ENCODE measurements at regions not wholly inside any gene's neighbourhood (a gene's known extent, or its start where the extent isn't known, plus 50 kb on each side); places are given as distances from the start of the nearest gene placed in this dataset.

DNA sequence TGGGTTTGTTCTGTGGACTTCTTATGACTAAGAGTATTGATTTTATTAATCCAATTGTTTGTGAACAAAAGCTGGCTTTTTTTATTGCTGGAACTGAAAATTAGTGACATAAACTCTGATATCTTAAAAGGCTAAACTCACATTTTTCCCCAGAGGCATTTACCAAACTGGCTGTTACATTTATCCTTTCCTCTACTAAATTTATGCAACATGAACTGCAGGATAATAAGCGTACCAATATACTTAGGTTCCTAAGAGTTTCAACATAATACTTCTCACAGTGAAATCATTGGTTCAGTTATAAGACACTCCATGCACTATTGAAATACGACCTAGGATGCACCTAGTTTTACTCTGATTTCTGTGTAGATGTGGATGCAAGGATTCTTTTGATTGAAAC is 560.8 kb upstream of the WWC1 start:
- Histone ChIP-seq H3K4me1 (ENCODE audit: control insufficient read depth in 3 of 3, insufficient read depth in 3 of 3, low read length in 3 of 3) (no peaks in the 10 kb centered on the region), H3K9me3 (ENCODE audit: control insufficient read depth in 3 of 3, low read length in 3 of 3) (no peaks in the 10 kb centered on the region), H3K4me3 (ENCODE audit: low read length in 3 of 3) (no peak overlapping the region), H3K27ac (ENCODE audit: low read depth, low read length) (no peak overlapping the region), H3K36me3 (ENCODE audit: control insufficient read depth in 3 of 3, insufficient read depth in 3 of 3, low read length in 3 of 3) (no peaks in the 10 kb centered on the region), H3K9ac (ENCODE audit: low read depth in 1 of 3, low read length in 3 of 3) (no peak overlapping the region), H3K27me3 (ENCODE audit: control insufficient read depth in 3 of 3, insufficient read depth in 3 of 3, low read length in 3 of 3) (no peaks in the 10 kb centered on the region)

DNA sequence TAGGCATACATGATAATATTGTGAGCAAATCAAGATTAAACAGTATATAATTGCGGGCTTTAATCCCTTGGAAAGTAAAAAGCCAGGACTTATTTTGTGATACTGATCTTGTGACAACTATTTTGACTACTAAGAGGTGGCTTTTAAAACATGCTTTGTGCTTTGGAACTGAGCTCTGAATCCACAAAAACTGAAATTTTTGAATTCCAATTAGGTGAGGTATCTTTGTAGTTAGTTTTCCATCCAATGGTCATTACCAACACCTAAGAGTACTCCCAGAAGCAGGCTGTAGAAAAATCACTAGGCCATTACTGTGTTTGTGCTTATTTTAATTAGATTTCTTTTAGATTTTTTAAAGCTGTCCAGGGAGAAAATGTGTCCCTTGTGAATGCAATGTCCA is 559.5 kb upstream of the WWC1 start:
- Histone ChIP-seq H3K9me3 (ENCODE audit: control insufficient read depth in 3 of 3, low read length in 3 of 3) (no peaks in the 10 kb centered on the region), H3K27me3 (ENCODE audit: control insufficient read depth in 3 of 3, insufficient read depth in 3 of 3, low read length in 3 of 3) (no peaks in the 10 kb centered on the region), H3K36me3 (ENCODE audit: control insufficient read depth in 3 of 3, insufficient read depth in 3 of 3, low read length in 3 of 3) (no peaks in the 10 kb centered on the region), H3K4me1 (ENCODE audit: control insufficient read depth in 3 of 3, insufficient read depth in 3 of 3, low read length in 3 of 3) (no peaks in the 10 kb centered on the region), H3K27ac (ENCODE audit: low read depth, low read length) (no peak overlapping the region), H3K4me3 (ENCODE audit: low read length in 3 of 3) (no peak overlapping the region), H3K9ac (ENCODE audit: low read depth in 1 of 3, low read length in 3 of 3) (no peak overlapping the region)

DNA sequence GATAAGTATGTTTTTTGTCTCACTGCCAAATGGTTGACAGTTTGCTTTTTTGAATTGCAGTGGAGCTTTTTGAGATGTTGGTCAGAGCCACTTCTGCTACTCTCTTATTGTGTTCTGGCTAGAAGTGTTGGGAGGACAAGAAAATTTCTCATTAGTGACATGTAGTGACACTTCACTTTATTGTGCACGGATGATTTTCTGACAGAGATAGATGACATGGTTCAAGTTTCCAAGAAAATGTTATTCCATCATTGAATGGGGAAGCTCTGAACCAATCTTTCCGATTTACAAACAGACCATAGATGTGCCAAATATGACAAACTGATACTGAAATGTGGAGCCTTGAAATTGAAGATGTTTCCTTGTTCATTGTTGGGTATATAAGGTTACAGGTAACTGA is 558.9 kb upstream of the WWC1 start:
- H3K9ac ChIP-seq (ENCODE audit: low read depth in 1 of 3, low read length in 3 of 3): no peak overlapping the region
- H3K27ac ChIP-seq (ENCODE audit: low read depth, low read length): no peak overlapping the region
- no peaks in the 10 kb centered on the region for H3K4me1 ChIP-seq (ENCODE audit: control insufficient read depth in 3 of 3, insufficient read depth in 3 of 3, low read length in 3 of 3)
- H3K9me3 ChIP-seq (ENCODE audit: control insufficient read depth in 3 of 3, low read length in 3 of 3): no peaks in the 10 kb centered on the region
- no peaks in the 10 kb centered on the region for H3K36me3 ChIP-seq (ENCODE audit: control insufficient read depth in 3 of 3, insufficient read depth in 3 of 3, low read length in 3 of 3)
- no peaks in the 10 kb centered on the region for H3K27me3 ChIP-seq (ENCODE audit: control insufficient read depth in 3 of 3, insufficient read depth in 3 of 3, low read length in 3 of 3)
- H3K4me3 ChIP-seq (ENCODE audit: low read length in 3 of 3): no peak overlapping the region

DNA sequence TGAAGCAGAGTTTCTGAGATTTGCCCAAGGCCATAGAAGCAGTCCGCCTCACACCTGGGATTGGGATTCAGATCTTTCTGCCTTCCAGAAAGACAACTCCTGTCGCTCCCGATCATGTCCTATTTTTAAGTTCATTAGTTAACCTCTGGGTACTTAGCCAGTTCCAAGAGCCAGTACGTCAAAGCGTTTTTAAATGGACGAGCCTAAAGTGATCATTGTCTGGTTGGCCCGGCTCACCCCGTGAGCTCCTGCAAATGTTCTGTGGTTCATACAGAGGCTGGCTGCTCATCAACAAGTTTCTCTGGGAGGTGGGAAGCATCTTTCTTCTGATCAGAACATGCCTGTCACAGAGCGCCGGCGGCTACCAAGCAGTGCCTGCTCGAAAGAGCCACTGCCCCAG is 554.5 kb upstream of the WWC1 start:
- Histone ChIP-seq H3K4me3 (ENCODE audit: low read length in 3 of 3) (no peak overlapping the region), H3K27ac (ENCODE audit: low read depth, low read length) (no peak overlapping the region), H3K36me3 (ENCODE audit: control insufficient read depth in 3 of 3, insufficient read depth in 3 of 3, low read length in 3 of 3) (no peaks in the 10 kb centered on the region), H3K4me1 (ENCODE audit: control insufficient read depth in 3 of 3, insufficient read depth in 3 of 3, low read length in 3 of 3) (no peaks in the 10 kb centered on the region), H3K9me3 (ENCODE audit: control insufficient read depth in 3 of 3, low read length in 3 of 3) (no peaks in the 10 kb centered on the region), H3K9ac (ENCODE audit: low read depth in 1 of 3, low read length in 3 of 3) (no peak overlapping the region), H3K27me3 (ENCODE audit: control insufficient read depth in 3 of 3, insufficient read depth in 3 of 3, low read length in 3 of 3) (no peaks in the 10 kb centered on the region)

DNA sequence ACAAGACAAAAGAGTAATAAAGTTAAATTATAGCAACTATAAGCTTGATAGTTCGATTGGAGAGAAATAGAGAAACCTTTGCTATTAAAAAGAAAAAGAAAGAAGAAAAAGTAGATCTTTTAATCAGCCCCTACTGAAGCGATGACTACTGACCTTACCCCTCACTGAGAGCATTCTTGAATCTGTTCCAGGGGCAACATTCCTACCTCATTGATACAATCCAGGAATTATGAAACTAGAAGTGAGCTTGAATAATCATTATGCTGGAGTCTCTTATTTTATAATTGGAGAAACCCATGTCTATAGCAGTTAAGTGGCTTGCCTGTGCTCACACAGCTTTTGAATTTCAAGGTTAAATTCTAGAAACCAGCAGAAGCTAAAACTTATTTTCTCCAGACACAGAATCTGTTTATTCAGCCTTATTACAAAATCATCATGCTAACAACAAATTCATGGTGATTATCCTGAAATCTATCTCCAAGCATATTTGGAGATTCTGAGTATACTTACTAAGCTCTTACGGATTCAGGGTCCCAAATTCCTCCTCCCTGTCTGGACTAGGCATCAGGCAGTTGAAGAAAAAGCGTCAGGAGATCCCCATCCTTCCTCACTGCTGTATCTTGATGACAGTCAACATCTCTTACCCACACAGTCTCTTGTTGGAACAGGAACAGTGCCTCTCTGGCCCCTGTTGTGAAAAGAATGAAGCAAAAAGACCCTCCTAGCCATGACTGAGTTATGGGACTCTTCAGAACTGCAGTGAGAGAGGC is 547.6 kb upstream of the WWC1 start:
- no peaks in the 10 kb centered on the region for H3K4me1 ChIP-seq (ENCODE audit: control insufficient read depth in 3 of 3, insufficient read depth in 3 of 3, low read length in 3 of 3)
- H3K4me3 ChIP-seq (ENCODE audit: low read length in 3 of 3): no peak overlapping the region
- no peak overlapping the region for H3K27ac ChIP-seq (ENCODE audit: low read depth, low read length)
- H3K27me3 ChIP-seq (ENCODE audit: control insufficient read depth in 3 of 3, insufficient read depth in 3 of 3, low read length in 3 of 3): no peaks in the 10 kb centered on the region
- H3K9ac ChIP-seq (ENCODE audit: low read depth in 1 of 3, low read length in 3 of 3): no peak overlapping the region
- H3K9me3 ChIP-seq (ENCODE audit: control insufficient read depth in 3 of 3, low read length in 3 of 3): no peaks in the 10 kb centered on the region
- no peaks in the 10 kb centered on the region for H3K36me3 ChIP-seq (ENCODE audit: control insufficient read depth in 3 of 3, insufficient read depth in 3 of 3, low read length in 3 of 3)

DNA sequence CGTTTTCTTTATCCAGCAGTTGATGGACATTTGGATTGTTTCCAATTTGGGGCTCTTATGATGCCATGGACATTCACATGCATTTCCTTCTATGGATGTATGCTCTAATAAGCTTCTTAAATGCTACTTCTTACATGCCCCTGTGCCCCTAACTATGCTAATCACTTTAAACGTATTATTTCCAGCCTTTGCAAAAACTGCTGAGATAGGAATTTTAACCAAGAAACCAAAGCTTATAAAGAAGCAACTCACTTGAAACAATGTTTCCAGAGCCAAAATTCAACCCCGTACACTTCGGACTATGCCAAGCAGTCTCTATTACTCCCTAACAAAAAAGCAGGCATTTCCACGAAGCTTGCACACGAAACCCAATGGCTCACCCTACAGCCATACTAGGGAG is 545.6 kb upstream of the WWC1 start:
- H3K4me3 ChIP-seq (ENCODE audit: low read length in 3 of 3): no peak overlapping the region
- no peak overlapping the region for H3K27ac ChIP-seq (ENCODE audit: low read depth, low read length)
- no peaks in the 10 kb centered on the region for H3K27me3 ChIP-seq (ENCODE audit: control insufficient read depth in 3 of 3, insufficient read depth in 3 of 3, low read length in 3 of 3)
- H3K36me3 ChIP-seq (ENCODE audit: control insufficient read depth in 3 of 3, insufficient read depth in 3 of 3, low read length in 3 of 3): no peaks in the 10 kb centered on the region
- no peak overlapping the region for H3K9ac ChIP-seq (ENCODE audit: low read depth in 1 of 3, low read length in 3 of 3)
- H3K9me3 ChIP-seq (ENCODE audit: control insufficient read depth in 3 of 3, low read length in 3 of 3): no peaks in the 10 kb centered on the region
- no peaks in the 10 kb centered on the region for H3K4me1 ChIP-seq (ENCODE audit: control insufficient read depth in 3 of 3, insufficient read depth in 3 of 3, low read length in 3 of 3)

DNA sequence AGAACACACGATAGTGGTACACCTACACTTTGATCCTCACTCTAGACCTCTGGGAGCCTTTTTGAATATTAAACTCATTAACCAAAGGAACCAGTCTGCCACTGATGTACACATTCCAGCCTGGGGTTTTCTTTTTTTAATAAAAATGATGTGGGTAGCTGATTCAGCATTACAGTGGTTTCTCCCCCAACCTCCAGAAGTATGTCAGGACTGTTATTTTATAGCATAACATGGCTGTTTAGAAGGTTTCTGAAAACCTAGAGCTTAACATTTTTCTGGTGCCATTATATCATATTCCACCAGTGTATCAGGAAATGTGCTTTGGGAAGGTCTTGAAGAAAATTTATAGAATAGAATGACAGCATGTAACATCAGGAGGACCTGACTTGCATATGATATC is 540.9 kb upstream of the WWC1 start:
- Histone ChIP-seq H3K36me3 (ENCODE audit: control insufficient read depth in 3 of 3, insufficient read depth in 3 of 3, low read length in 3 of 3) (no peaks in the 10 kb centered on the region), H3K9me3 (ENCODE audit: control insufficient read depth in 3 of 3, low read length in 3 of 3) (no peaks in the 10 kb centered on the region), H3K4me1 (ENCODE audit: control insufficient read depth in 3 of 3, insufficient read depth in 3 of 3, low read length in 3 of 3) (no peaks in the 10 kb centered on the region), H3K27ac (ENCODE audit: low read depth, low read length) (no peak overlapping the region), H3K4me3 (ENCODE audit: low read length in 3 of 3) (no peak overlapping the region), H3K9ac (ENCODE audit: low read depth in 1 of 3, low read length in 3 of 3) (no peak overlapping the region), H3K27me3 (ENCODE audit: control insufficient read depth in 3 of 3, insufficient read depth in 3 of 3, low read length in 3 of 3) (no peaks in the 10 kb centered on the region)

DNA sequence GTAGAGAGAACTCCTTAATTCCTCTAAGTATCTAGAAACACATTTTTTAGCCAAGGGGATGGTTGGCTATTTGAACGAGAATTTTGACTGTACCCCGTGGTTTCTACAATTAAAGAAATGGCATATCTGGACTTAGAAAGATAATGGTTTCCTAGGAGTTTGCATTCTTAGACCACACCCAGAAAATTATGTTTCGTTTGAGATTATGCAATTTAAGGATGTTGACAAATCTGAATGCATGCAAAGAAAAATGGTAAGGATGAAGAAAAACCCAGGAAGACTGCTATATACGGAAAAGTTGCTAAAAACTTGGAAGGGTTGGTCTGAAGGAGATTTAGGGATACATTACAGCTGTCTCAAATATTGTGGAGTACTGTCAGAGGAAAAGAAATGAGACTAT is 538.5 kb upstream of the WWC1 start:
- no peaks in the 10 kb centered on the region for H3K36me3 ChIP-seq (ENCODE audit: control insufficient read depth in 3 of 3, insufficient read depth in 3 of 3, low read length in 3 of 3)
- H3K27ac ChIP-seq (ENCODE audit: low read depth, low read length): no peak overlapping the region
- no peaks in the 10 kb centered on the region for H3K27me3 ChIP-seq (ENCODE audit: control insufficient read depth in 3 of 3, insufficient read depth in 3 of 3, low read length in 3 of 3)
- no peaks in the 10 kb centered on the region for H3K4me1 ChIP-seq (ENCODE audit: control insufficient read depth in 3 of 3, insufficient read depth in 3 of 3, low read length in 3 of 3)
- no peak overlapping the region for H3K9ac ChIP-seq (ENCODE audit: low read depth in 1 of 3, low read length in 3 of 3)
- H3K4me3 ChIP-seq (ENCODE audit: low read length in 3 of 3): no peak overlapping the region
- no peaks in the 10 kb centered on the region for H3K9me3 ChIP-seq (ENCODE audit: control insufficient read depth in 3 of 3, low read length in 3 of 3)

DNA sequence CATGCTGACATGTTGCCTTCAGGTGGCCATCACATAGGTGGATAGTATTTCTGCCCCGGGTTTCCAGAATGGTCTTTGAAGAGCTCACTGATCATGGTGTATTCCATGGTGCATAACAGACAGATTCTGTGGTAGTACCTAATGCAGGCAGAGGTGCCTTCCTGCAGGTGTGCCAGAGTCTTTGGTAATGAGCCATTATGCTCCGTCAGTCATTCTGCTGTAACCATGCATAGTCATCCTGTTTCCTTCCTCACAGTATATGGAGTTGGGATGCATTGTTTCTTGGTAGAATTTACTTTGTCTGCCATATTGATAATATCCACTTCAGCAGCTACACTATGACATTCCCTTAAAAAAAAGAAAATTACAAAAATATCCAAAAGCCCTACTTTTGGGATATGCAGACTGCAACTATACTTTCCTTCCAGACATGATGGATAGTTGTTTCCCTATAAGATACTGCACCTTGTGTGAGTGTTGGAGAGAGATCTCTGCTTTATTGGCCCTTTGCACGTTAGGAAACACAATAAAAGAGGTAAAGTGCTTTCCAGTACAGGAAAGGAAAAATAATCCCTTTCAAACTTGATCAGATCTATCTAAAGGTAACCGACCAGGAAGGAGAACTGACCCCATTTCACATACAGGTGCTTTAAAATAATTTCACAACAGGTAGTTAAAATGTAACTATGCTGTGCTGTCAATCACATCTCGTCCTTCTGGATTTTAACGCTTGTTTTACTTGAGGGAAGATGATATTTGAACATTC is 537.5 kb upstream of the WWC1 start:
- Histone ChIP-seq H3K4me3 (ENCODE audit: low read length in 3 of 3) (no peak overlapping the region), H3K9ac (ENCODE audit: low read depth in 1 of 3, low read length in 3 of 3) (no peak overlapping the region), H3K27ac (ENCODE audit: low read depth, low read length) (no peak overlapping the region), H3K9me3 (ENCODE audit: control insufficient read depth in 3 of 3, low read length in 3 of 3) (no peaks in the 10 kb centered on the region), H3K36me3 (ENCODE audit: control insufficient read depth in 3 of 3, insufficient read depth in 3 of 3, low read length in 3 of 3) (no peaks in the 10 kb centered on the region), H3K27me3 (ENCODE audit: control insufficient read depth in 3 of 3, insufficient read depth in 3 of 3, low read length in 3 of 3) (no peaks in the 10 kb centered on the region), H3K4me1 (ENCODE audit: control insufficient read depth in 3 of 3, insufficient read depth in 3 of 3, low read length in 3 of 3) (no peaks in the 10 kb centered on the region)

DNA sequence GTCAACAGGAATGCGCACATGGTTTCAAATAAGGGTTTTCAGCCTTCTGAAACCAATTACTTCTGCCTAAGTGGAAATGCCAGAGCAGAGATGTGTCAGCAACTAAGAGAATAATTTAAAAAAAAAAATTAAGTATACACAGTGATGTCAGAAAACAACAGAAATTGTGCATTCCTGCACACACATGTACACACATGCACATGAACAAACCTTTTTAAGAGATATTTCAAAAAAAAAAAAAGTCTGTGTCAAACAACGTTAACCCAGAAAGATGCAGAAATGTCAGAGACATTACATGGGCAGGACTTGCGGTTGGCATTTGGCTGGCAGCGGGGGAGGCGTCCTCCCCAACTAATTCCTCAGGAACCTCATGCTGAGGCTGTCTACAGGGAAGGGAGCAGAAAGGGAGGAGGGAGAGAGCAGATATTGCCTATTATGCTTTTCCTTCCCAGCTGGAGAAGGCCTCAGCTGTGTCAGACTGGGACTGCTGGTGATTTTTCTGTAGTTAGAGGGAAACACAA is 536.9 kb upstream of the WWC1 start:
- no peaks in the 10 kb centered on the region for H3K36me3 ChIP-seq (ENCODE audit: control insufficient read depth in 3 of 3, insufficient read depth in 3 of 3, low read length in 3 of 3)
- no peak overlapping the region for H3K9ac ChIP-seq (ENCODE audit: low read depth in 1 of 3, low read length in 3 of 3)
- H3K4me3 ChIP-seq (ENCODE audit: low read length in 3 of 3): no peak overlapping the region
- H3K27ac ChIP-seq (ENCODE audit: low read depth, low read length): no peak overlapping the region
- no peaks in the 10 kb centered on the region for H3K9me3 ChIP-seq (ENCODE audit: control insufficient read depth in 3 of 3, low read length in 3 of 3)
- no peaks in the 10 kb centered on the region for H3K4me1 ChIP-seq (ENCODE audit: control insufficient read depth in 3 of 3, insufficient read depth in 3 of 3, low read length in 3 of 3)
- H3K27me3 ChIP-seq (ENCODE audit: control insufficient read depth in 3 of 3, insufficient read depth in 3 of 3, low read length in 3 of 3): no peaks in the 10 kb centered on the region

All from skeletal muscle tissue (tissue), 3 donors.